ENCODE measurements at regions not wholly inside any gene's neighbourhood (a gene's known extent, or its start where the extent isn't known, plus 50 kb on each side); places are given as distances from the start of the nearest gene placed in this dataset.
"Not testable (repeated sequence)": the region's sequence is repeated elsewhere in the genome, so short reads cannot be mapped to it uniquely, and the experiment has no call there.

DNA sequence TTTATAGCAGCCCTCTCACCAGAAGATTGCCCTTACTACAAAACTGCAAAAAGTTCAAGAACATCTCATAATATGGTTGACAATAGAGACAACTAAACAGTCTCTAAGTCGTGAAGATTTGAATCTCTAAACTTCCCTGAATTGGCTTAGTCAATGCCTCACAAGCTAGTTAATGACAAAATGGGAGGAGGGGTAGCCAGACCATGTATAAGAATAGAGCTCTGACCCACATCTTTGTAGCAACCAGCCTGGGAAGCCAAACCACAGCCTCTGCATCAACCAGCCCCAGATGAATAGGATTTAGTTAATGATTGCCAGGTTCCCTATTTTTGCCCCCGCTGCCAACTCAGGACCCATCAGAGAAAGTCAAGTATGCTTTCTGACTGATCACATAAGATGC lies 1265.9 kb upstream of the PCDH10 start:
- not testable (repeated sequence) for DNase-seq; H3K79me2 ChIP-seq (ENCODE audit: insufficient read depth, low read length); ATAC-seq (ENCODE audit: insufficient read depth, low read depth); H3K4me1 ChIP-seq (ENCODE audit: insufficient read depth, low read length); H3K27ac ChIP-seq (ENCODE audit: low read length); H3K9ac ChIP-seq (ENCODE audit: low read depth, low read length); H3K4me3 ChIP-seq (ENCODE audit: low read depth in 1 of 2, low read length in 2 of 2); H3K36me3 ChIP-seq (ENCODE audit: insufficient read depth, low read length); H4K20me1 ChIP-seq (ENCODE audit: insufficient read depth, low read length); H3K4me2 ChIP-seq (ENCODE audit: insufficient read depth, low read length); H3K9me3 ChIP-seq (ENCODE audit: insufficient read depth, low read length, severe bottlenecking); H3K27me3 ChIP-seq (ENCODE audit: insufficient read depth, low read length, poor library complexity); H2AFZ ChIP-seq (ENCODE audit: low read depth, low read length)

DNA sequence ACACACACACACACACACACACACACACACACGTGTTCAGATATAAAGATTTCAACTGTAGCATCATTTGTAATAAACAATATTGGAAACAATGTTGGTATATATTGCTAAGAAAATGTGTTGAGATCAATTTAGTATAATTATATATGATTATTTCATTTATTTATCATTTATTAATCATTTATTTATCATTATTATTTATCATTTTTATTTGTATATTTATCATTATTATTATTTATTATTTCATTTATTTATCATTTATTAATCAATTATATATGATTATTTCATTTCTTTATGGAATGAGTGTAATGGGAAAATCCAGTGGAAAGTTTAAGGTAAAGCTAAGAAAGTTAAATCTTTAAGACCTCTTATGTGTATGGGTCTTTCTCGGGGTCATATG lies 1223.4 kb upstream of the PCDH10 start:
- H3K79me2 ChIP-seq (ENCODE audit: insufficient read depth, low read length); H3K4me3 ChIP-seq (ENCODE audit: low read depth in 1 of 2, low read length in 2 of 2); H3K9me3 ChIP-seq (ENCODE audit: insufficient read depth, low read length, severe bottlenecking); H3K4me1 ChIP-seq (ENCODE audit: insufficient read depth, low read length); H3K27ac ChIP-seq (ENCODE audit: low read length); DNase-seq; ATAC-seq (ENCODE audit: insufficient read depth, low read depth); H3K4me2 ChIP-seq (ENCODE audit: insufficient read depth, low read length); H3K36me3 ChIP-seq (ENCODE audit: insufficient read depth, low read length); H3K27me3 ChIP-seq (ENCODE audit: insufficient read depth, low read length, poor library complexity); H3K9ac ChIP-seq (ENCODE audit: low read depth, low read length); H2AFZ ChIP-seq (ENCODE audit: low read depth, low read length); H4K20me1 ChIP-seq (ENCODE audit: insufficient read depth, low read length): not testable (repeated sequence)

DNA sequence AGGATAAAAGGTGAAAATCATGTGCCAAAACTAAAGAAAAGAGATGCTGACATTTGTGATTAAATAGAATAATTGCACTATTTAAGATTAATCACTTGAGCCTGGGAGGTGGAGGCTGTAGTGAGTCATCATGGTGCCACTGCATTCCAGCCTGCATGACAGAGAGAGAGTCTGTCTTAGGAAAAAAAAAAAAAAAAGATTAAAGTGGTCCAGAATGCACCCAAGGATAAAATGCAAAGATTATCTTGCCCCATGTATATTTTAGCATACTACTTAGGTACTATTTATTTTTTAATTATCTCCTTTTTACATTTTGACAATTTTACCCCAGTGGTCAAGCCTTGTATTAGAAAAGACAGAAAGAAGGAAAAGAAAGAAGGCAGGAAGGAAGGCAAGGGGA lies 1181.4 kb upstream of the PCDH10 start:
- not testable (repeated sequence) for H3K79me2 ChIP-seq (ENCODE audit: insufficient read depth, low read length); H3K4me2 ChIP-seq (ENCODE audit: insufficient read depth, low read length); DNase-seq; H3K27ac ChIP-seq (ENCODE audit: low read length); H3K9me3 ChIP-seq (ENCODE audit: insufficient read depth, low read length, severe bottlenecking); H3K27me3 ChIP-seq (ENCODE audit: insufficient read depth, low read length, poor library complexity); H4K20me1 ChIP-seq (ENCODE audit: insufficient read depth, low read length); H3K4me1 ChIP-seq (ENCODE audit: insufficient read depth, low read length); H3K4me3 ChIP-seq (ENCODE audit: low read depth in 1 of 2, low read length in 2 of 2); H3K9ac ChIP-seq (ENCODE audit: low read depth, low read length); H3K36me3 ChIP-seq (ENCODE audit: insufficient read depth, low read length); ATAC-seq (ENCODE audit: insufficient read depth, low read depth); H2AFZ ChIP-seq (ENCODE audit: low read depth, low read length)

DNA sequence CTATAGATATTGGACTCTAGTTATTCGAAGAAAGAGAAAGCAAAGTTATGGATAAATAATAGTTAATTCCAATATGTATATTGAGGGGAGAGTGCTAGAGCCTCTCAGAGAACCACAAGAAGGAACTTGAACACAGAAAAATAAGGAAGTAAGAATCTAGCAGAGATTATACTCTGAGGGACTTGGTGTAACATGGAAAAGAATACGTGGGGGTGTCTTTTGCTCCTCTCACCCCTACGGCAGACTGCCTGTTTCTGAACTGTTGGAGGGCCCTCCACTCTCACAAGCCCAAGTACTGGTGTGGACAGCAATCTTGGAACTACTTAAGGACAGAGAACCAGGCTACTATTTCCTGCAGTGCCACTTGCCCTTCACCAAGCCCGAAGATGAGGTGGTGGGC lies 1174.4 kb upstream of the PCDH10 start:
- no peak overlapping the region for H2AFZ ChIP-seq (ENCODE audit: low read depth, low read length)
- no peak overlapping the region for H3K4me3 ChIP-seq (ENCODE audit: low read depth in 1 of 2, low read length in 2 of 2)
- no peak overlapping the region for H3K4me2 ChIP-seq (ENCODE audit: insufficient read depth, low read length)

DNA sequence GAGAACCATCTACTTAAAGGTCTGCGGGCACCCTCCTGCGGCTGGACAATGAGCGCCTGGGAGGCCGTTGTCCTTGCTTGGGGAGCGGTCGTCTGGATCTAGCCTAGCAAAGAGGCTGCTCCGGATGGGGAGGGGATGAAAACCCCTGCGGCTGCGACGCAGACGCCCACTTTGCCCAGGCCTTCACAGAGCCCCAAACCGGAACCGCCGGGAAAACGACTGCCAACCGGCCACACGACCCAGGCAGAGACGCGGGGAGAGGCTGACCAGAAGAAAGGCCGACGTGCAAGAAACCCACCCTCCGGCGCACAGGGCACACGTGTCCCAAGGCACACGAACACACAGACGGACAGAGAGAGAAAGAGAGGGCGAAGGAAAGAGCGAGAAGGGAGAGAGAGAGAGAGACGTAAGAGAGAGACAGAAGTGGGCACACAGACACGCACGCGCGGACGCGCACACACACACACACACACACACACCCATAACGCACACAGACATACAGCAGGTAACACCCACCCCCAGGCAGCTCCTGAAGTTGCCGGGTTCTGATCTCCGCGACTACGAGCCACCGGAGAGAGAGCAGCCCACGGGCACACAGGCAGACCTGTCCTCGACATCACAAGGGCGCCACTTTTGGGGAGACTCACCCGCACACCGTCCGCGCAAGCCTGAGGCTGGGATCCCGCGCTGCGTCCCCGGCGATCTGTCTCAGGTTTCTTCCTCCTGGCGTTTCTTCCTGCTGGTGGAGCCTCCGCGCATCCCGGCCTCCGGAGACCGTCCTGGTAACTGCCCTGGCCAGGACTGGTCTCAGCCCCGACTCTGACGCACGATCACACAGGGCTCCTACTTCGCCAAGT lies 1173.6 kb upstream of the PCDH10 start:
- H3K4me3 ChIP-seq (ENCODE audit: low read depth in 1 of 2, low read length in 2 of 2); H3K4me1 ChIP-seq (ENCODE audit: insufficient read depth, low read length): not testable (repeated sequence)
- H3K9me3 ChIP-seq (ENCODE audit: insufficient read depth, low read length, severe bottlenecking): peaks cover 38% of the 10 kb centered on the region

More for the DNA sequence above, 1174.4 kb upstream of the PCDH10 start:
- Histone ChIP-seq H4K20me1 (ENCODE audit: insufficient read depth, low read length) (no peaks in the 10 kb centered on the region), H3K36me3 (ENCODE audit: insufficient read depth, low read length) (no peaks in the 10 kb centered on the region), H3K9ac (ENCODE audit: low read depth, low read length) (no peak overlapping the region), H3K9me3 (ENCODE audit: insufficient read depth, low read length, severe bottlenecking) (peaks cover 33% of the 10 kb centered on the region), H3K27me3 (ENCODE audit: insufficient read depth, low read length, poor library complexity) (no peaks in the 10 kb centered on the region), H3K79me2 (ENCODE audit: insufficient read depth, low read length) (no peaks in the 10 kb centered on the region), H3K4me1 (ENCODE audit: insufficient read depth, low read length) (no peaks in the 10 kb centered on the region), H3K27ac (ENCODE audit: low read length) (no peak overlapping the region)
- TF ChIP-seq, protein P1, sequence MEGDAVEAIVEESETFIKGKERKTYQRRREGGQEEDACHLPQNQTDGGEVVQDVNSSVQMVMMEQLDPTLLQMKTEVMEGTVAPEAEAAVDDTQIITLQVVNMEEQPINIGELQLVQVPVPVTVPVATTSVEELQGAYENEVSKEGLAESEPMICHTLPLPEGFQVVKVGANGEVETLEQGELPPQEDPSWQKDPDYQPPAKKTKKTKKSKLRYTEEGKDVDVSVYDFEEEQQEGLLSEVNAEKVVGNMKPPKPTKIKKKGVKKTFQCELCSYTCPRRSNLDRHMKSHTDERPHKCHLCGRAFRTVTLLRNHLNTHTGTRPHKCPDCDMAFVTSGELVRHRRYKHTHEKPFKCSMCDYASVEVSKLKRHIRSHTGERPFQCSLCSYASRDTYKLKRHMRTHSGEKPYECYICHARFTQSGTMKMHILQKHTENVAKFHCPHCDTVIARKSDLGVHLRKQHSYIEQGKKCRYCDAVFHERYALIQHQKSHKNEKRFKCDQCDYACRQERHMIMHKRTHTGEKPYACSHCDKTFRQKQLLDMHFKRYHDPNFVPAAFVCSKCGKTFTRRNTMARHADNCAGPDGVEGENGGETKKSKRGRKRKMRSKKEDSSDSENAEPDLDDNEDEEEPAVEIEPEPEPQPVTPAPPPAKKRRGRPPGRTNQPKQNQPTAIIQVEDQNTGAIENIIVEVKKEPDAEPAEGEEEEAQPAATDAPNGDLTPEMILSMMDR (IDR thresholded peaks at IDR 0.05; ENCODE audit: borderline replicate concordance, extremely low read depth, low read length, poor library complexity, severe bottlenecking): no peak
- no peak for TF ChIP-seq EZH2 (IDR thresholded peaks at IDR 0.05; ENCODE audit: borderline replicate concordance, low read depth, low read length, severe bottlenecking)
- ATAC-seq (ENCODE audit: insufficient read depth, low read depth) (no peak), DNase-seq (no peak)

DNA sequence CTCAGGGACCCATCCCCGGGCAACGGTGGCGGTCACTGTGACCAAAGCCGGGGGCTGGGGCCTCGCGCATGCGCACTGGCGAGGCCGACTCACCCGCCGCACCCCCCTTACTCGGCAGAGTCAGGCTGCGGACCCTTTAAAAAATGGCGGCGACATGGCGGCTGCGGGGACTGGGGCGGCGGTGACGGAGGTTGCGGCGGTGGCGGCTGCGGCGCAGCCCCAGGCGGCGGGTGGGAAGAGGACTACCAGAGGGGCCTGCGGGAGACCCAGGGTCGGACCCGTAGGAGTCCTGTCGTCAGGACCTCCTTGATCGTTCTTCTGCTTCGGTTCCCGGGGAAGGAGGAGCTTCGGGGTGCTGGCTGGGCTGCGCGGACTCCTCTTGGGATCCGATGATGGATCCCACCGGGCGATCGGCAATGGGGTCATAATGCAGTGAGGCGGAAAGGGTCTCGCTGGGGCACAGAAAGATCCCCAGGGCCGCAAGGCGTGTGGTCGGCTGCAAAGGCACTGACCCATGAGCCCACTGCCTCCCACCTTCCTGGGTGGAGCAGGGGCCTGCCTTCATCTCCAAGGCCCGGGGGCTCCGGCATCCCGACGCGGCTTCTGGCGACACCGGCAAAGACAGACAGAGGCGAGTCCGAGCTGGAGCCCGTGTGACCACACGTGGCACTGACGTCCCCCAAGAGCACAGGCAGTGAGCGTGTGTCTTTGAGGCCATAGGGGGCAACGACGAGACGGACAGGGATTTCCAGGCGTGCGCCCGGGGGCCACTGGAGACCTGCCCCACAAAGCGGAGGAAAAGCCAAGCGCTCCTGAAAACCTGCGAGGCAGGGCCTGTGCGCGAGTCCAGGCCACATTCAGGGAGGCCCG lies 1172.7 kb upstream of the PCDH10 start:
- H3K79me2 ChIP-seq (ENCODE audit: insufficient read depth, low read length); H3K27me3 ChIP-seq (ENCODE audit: insufficient read depth, low read length, poor library complexity); H3K9ac ChIP-seq (ENCODE audit: low read depth, low read length); H4K20me1 ChIP-seq (ENCODE audit: insufficient read depth, low read length); H3K27ac ChIP-seq (ENCODE audit: low read length); H3K4me1 ChIP-seq (ENCODE audit: insufficient read depth, low read length); ATAC-seq (ENCODE audit: insufficient read depth, low read depth); H3K4me3 ChIP-seq (ENCODE audit: low read depth in 1 of 2, low read length in 2 of 2); DNase-seq; H3K4me2 ChIP-seq (ENCODE audit: insufficient read depth, low read length); H2AFZ ChIP-seq (ENCODE audit: low read depth, low read length); H3K36me3 ChIP-seq (ENCODE audit: insufficient read depth, low read length): not testable (repeated sequence)
- H3K9me3 ChIP-seq (ENCODE audit: insufficient read depth, low read length, severe bottlenecking): peaks cover 42% of the 10 kb centered on the region

More for the DNA sequence above, 1173.6 kb upstream of the PCDH10 start:
- H4K20me1 ChIP-seq (ENCODE audit: insufficient read depth, low read length); H3K27me3 ChIP-seq (ENCODE audit: insufficient read depth, low read length, poor library complexity); H3K27ac ChIP-seq (ENCODE audit: low read length); H3K9ac ChIP-seq (ENCODE audit: low read depth, low read length); H2AFZ ChIP-seq (ENCODE audit: low read depth, low read length); H3K4me2 ChIP-seq (ENCODE audit: insufficient read depth, low read length); H3K36me3 ChIP-seq (ENCODE audit: insufficient read depth, low read length); ATAC-seq (ENCODE audit: insufficient read depth, low read depth); H3K79me2 ChIP-seq (ENCODE audit: insufficient read depth, low read length); DNase-seq: not testable (repeated sequence)
